ENCODE measurements at regions not wholly inside any gene's neighbourhood (a gene's known extent, or its start where the extent isn't known, plus 50 kb on each side); places are given as distances from the start of the nearest gene placed in this dataset.
A peak's percentile ranks its signal among the peaks of the same experiment; 100 is the strongest.
"Not testable (repeated sequence)": the region's sequence is repeated elsewhere in the genome, so short reads cannot be mapped to it uniquely, and the experiment has no call there.

DNA sequence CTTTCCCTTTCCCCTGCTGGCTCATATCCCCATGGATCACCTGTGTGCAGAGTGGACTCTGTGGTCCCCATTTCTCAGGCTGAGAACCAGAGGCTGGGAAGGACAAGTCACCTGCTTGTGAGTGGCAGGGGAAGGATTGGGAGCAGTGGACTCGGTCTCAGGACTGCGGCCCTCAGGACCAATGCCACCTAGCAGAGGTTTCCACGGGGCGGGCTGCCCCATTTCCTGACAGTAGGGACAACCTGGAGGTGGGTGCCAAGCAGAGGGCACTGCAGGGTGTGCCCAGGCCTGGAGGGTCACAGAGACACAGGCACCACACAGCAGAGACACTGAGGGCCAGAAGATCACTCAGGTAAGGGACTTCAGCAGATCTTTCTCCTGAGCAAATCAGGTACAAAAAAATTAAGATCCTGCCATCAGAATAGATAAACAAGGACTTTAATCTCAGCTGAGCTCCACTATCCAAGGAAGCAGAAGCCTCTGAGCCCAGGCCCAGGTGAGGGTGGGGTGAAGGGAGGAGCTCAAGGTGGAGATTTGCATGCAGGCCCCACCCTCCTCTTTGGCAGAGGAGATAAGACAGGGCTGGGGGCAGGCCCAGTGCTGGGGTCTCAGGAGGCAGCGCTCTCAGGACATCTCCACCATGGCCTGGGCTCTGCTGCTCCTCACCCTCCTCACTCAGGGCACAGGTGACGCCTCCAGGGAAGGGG lies 113.8 kb downstream of the GGTLC2 start:
- DNase-seq, ATAC-seq: not testable (repeated sequence)

DNA sequence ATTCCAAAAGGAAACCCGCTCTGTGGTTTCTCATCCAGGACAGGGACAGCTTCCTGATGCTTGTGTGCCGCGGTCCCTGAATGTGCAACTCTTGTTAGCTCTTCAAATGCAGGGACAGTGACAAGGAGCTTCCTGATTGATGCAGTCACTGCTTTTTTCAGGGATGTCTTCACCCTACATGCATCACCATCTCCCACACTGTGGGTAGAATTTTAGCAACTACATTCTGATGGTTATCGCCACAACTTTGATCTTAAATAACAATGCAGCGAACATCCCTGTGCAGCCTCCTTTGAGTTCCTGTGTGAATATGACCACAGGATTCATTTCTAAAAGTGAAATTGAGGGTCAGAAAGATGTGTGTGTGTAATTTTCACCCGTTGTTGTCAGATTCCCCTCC lies 115.0 kb downstream of the GGTLC2 start:
- no peak for DNase-seq
- ATAC-seq: no peak

DNA sequence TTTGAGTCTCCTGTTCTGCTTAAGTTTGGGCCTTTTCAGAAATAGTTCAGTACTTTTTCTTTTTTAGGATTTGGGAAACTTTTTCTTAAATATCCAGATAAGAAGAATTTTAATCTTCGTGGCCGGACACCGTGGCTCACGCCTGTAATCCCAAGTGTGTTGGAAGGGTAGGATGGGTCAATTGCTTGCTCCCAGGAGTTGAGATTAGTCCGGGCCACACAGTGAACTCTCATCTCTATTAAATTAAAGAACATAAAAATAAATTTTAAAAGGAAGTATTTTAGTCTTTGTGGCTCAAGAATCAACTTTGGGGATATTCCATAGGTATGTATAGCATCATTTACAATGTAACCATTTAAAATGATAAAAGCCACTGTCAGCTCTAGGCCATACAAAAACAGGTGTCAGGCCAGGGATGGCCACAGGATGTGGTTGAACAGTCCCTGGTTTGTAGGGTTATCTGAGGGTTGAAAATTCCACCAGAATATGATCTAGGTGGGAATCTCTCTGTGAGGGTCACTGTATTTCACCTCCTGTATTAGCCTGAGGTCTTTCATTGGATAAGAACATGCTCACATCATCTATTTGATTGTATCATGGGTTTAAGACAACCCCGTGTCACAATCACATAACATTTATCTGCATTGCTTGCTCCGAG lies 115.6 kb downstream of the GGTLC2 start:
- DNase-seq (no peak), ATAC-seq (no peak)

DNA sequence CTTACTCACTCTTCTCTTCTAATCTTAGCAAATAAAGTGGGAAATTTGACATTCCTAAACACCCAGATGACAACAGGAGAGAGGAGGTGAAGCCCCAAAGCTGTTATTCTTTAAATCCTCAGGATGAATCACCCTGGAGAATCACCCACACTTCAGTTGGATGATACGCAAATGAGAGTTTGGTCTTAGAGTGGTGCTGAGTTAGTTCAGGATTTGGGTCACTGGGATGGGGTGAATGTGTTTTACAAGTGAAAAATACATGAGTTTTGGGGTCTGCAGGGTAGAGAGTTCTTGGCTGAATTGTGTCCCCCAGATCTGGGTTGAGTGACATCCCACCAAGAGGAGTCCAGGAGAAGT lies 117.2 kb downstream of the GGTLC2 start:
- no peak for DNase-seq
- ATAC-seq: no peak

- no peak for ATAC-seq
Measured at GRCh38 chr22:22761963-22762772, 117.8 kb downstream of the GGTLC2 start.

GRCh38 chr22:22763512-22763911 lies 119.1 kb downstream of the GGTLC2 start:
- ATAC-seq: no peak

More at GRCh38 chr22:22761963-22762772, 117.8 kb downstream of the GGTLC2 start:
- DNase-seq: no peak

GRCh38 chr22:22764085-22764484 lies 119.7 kb downstream of the GGTLC2 start:
- ATAC-seq (no peak), DNase-seq (no peak)

More at GRCh38 chr22:22763512-22763911, 119.1 kb downstream of the GGTLC2 start:
- DNase-seq: no peak

GRCh38 chr22:22767876-22768602 lies 119.6 kb upstream of the IGLL5 start:
- ATAC-seq (no peak), DNase-seq (no peak)

DNA sequence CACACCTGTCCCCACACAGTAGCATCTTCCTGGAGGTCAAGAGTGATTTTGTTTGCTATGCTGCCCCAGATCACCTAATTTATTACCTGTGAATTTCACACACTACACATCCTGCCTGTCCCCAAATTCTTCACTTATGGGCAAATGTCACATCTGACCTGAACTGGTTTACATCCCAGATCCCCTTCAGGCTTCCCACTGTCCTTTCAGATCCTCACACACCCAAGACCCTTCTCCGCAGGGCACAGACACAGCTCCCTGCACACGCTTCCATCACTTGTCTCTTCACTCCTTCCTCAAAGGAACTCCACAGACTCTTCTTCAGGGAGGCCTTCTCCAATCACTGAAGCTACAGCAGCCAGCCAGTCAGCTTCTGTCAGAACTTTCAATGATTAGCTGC lies 118.7 kb upstream of the IGLL5 start:
- no peak for ATAC-seq
- DNase-seq: no peak

- DNase-seq: no peak
Measured at GRCh38 chr22:22769434-22770279, 118.0 kb upstream of the IGLL5 start.

DNA sequence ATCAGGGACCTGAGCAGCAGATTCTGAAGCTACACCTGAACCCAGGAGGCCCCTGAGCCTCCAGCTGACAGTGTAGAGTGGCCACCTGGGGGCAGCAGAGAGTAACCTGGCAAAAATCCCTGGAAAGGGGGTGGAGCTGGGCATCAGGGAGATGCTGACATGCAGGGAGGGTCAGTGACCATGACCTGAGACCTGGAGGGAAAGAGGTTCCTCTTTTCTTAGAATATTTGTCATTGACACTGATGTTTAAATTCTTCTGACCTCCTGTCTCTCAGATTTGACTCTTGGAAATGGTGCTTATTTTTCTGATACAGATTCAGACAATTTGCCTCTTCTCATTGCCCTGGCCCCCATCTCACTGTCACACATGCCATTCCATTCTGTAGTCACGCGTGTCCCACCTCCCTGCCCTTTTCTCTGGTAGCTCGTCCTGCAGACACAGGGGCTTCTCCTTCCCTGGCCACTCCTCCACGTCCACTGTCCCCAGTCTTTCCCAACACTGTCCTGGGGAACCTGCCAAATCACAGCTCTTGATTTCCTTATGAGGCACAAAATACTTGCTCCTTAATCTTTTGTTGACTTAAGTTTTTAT lies 117.2 kb upstream of the IGLL5 start:
- no peak for ATAC-seq

More at GRCh38 chr22:22769434-22770279, 118.0 kb upstream of the IGLL5 start:
- no peak for ATAC-seq

GRCh38 chr22:22770881-22771280 lies 116.7 kb upstream of the IGLL5 start:
- ATAC-seq: no peak
- no peak for DNase-seq

More for the DNA sequence above, 117.2 kb upstream of the IGLL5 start:
- DNase-seq: peak; percentile 59

DNA sequence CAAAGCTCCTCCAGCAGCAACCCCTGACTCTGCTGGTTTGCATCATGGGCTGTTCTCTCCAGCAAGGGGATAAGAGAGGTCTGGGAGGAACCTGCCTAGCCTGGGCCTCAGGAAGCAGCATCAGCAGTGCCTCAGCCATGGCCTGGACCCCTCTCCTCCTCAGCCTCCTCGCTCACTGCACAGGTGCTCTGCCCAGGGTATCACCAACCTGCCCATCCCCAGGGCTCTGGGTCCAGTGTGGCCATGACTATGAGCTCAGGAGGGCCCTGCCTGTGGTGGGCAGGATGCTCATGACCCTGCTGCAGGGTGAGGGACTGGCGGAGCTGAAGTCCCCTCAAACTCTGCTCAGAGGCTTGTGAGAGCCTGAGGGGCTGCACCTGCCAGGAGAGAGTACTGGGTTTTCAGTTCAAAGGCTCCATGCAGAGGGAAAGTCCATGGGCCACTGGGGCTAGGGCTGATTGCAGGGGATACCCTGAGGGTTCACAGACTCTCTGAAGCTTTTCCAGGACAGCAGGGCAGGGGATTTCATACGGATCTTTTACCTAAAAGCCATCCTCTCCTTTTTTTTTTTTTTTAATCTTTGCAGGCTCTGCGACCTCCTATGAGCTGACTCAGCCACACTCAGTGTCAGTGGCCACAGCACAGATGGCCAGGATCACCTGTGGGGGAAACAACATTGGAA lies 115.8 kb upstream of the IGLL5 start:
- DNase-seq (no peak), ATAC-seq (peak; percentile 17)

GRCh38 chr22:22772396-22772795 lies 115.2 kb upstream of the IGLL5 start:
- DNase-seq (no peak), ATAC-seq (no peak)

DNA sequence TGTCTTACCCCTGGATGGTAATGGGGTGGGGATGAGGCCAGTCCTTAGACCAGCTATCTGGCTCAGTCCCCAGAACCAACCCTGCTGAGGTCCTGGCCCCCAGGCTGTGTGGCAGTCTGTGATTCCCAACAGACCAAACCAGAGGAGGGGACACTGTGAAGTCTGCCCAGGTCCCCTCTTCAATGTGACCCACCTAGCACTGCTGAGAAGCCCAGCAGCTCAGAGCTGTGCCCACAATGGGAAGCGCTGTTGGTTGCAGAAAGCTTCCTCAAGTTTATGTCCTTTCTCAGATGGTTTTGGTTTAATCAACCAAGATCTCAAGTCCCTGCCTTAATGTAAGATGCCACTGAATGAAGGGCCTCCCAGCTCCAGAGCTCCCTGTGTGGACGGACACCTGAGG lies 114.7 kb upstream of the IGLL5 start:
- ATAC-seq: no peak
- no peak for DNase-seq

GRCh38 chr22:22773427-22773826 lies 114.2 kb upstream of the IGLL5 start:
- ATAC-seq (no peak), DNase-seq (no peak)

DNA sequence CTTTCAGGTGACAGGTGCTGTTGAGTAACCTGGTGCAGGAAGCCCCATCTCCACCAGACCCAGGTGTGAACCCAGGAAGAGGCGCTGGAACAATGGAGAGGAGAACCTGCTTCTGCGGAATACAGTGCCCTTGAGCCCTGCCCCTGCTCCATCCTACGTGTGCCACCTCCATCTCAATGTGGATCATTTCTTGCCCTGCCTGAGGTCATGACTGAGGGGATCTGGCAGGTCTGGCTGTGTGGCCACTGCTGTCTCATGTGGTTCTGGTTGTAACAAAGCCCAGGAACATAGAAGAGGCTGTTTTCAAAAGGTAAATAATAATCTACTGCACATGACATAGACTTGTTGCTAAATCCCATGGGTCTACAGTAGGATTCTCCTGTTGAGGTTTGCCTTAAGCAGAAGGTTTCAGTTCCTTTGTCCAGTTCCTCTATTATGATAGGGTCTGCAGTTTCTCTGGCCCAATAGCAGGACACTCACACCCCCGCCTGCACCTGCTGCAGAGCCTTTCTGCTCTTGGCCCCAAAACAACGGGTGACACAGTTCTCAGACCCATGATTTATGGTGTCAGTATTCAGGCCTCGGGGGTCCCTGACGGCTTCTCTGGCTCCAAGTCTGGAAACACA lies 113.5 kb upstream of the IGLL5 start:
- DNase-seq: no peak
- ATAC-seq: no peak

DNA sequence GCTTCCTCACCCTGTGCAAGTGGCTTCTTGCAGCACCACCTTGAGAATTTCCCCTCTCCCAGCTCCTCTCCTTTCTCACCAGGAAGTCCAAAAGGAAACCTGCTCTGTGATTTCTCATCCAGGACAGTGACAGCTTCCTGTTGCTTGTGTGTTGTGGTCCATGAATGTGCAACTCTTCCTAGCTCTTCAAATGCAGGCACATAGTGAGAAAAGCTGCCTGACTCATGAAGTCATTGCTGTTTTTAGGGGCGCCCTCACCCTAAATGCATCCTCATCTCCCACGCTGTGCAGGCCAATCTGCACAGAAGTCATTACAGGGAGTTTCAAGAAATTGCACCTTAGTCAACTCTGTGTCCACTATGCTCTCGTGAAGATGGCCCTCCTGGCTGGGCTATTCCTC lies 112.9 kb upstream of the IGLL5 start:
- not testable (repeated sequence) for DNase-seq, ATAC-seq

DNA sequence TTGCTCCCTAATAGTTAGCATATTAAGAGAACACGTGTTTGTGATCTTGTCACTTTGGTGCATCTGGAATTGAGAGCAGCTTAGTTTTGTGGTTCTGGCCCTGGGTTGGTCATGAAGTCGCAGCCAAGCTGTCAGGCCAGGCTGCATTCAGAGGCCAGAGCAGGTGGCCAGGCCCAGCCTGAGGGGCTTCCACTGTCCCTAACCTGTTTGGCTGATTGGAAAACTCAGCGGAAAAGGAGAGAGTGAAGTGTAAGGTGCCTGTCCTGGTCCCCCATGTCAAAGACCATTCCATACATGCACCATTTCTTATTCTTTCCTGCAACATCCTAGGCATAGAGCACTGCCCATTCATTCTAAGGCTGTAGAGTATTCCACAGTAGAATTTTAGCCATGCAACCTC lies 111.5 kb upstream of the IGLL5 start:
- DNase-seq (no peak), ATAC-seq (no peak)

DNA sequence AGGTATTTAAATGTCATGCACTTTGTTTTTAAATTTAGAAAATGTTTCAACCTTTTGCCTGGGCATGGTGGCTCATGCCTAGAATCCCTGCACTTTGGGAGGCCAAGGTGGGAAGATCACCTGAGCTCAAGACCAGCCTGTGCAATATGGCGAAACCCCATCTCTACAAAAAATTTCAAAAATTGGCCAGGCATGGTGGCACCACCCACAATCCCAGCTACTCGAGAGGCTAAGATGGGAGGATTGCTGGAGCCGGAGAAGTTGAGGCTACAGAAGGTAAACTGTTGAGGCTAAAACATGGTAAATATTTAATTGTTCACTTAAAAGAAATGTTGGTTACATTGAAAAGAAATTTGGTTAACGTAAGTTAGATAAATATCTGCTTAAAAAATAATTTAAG lies 108.4 kb upstream of the IGLL5 start:
- ATAC-seq (no peak), DNase-seq (no peak)
